Islet of Langerhans (tissue), 1 donor: ENCODE measurements at regions not wholly inside any gene's neighbourhood (a gene's known extent, or its start where the extent isn't known, plus 50 kb on each side); places are given as distances from the start of the nearest gene placed in this dataset.
"Not testable (repeated sequence)": the region's sequence is repeated elsewhere in the genome, so short reads cannot be mapped to it uniquely, and the experiment has no call there.

Experiments used
- FAIRE-seq: peaks from one replicate; lab custom pipeline; 2011; peaks lifted over from hg19 to GRCh38; lab: Jason Lieb, UNC

DNA sequence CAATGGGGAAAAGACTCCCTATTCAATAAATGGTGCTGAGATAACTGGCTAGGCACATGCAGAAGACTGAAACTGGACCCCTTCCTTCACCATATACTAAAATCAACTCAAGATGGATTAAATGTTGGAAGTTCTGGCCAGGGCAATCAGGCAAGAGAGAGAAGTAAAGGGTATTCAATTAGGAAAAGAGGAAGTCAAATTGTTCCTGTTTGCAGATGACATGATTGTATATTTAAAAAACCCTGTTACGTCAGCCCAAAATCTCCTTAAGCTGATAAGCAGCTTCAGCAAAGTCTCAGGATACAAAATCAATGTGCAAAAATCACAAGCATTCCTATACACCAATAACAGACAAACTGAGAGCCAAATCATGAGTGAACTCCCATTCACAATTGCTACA lies 1739.4 kb downstream of the PCDH9 start:
- FAIRE-seq = not testable (repeated sequence)

GRCh38 chr13:65488606-65489005 lies 1741.5 kb downstream of the PCDH9 start:
- no peak for FAIRE-seq

- no peak for FAIRE-seq
Observed at GRCh38 chr13:65479692-65480091, 1750.4 kb downstream of the PCDH9 start.

- FAIRE-seq = no peak
Observed at GRCh38 chr13:65473196-65473595, 1756.9 kb downstream of the PCDH9 start.

- no peak for FAIRE-seq
Observed at GRCh38 chr13:65472336-65472735, 1757.8 kb downstream of the PCDH9 start.

DNA sequence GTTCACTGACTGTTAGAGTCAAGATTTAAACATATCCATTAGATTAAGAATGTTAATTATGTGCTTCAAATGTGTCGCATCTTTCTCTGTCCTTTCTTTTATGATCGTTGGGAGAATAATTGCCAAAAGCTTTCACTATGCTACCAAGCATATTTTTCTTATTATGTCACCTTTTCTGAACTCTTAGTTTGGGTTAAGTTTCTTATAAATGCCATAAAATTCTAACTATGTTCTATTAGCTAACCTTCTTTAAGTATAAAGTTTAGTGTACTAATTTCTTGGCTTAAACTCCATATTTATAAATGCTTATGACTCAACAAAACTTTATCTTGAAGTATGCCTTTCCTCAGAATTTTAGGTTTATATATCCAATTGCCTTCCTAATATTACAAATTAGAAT lies 1759.4 kb downstream of the PCDH9 start:
- FAIRE-seq = no peak

- FAIRE-seq = no peak
Observed at GRCh38 chr13:65468628-65469027, 1761.5 kb downstream of the PCDH9 start.

DNA sequence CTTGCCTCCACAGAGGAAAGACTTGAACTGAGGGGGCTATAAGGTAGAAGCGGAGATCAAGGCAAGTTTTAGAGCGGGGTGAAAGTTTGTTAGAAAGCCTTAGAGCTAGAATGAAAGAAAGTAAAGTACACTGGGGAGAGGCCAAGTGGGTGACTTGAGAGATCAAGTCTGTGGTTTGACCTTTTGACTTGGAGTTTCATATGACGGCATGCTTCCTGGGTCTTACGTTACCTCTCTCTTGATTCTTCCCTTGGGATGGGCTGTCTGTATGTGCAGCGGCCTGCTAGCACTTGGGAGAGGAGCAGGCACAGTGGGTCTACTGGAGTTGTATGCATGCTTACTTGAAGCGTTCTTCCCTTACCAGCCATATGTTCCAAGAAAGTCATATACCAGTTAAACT lies 1768.5 kb downstream of the PCDH9 start:
- FAIRE-seq = no peak

GRCh38 chr13:65460136-65460535 lies 1770.0 kb downstream of the PCDH9 start:
- no peak for FAIRE-seq

GRCh38 chr13:65456150-65456912 lies 1773.8 kb downstream of the PCDH9 start:
- no peak for FAIRE-seq

DNA sequence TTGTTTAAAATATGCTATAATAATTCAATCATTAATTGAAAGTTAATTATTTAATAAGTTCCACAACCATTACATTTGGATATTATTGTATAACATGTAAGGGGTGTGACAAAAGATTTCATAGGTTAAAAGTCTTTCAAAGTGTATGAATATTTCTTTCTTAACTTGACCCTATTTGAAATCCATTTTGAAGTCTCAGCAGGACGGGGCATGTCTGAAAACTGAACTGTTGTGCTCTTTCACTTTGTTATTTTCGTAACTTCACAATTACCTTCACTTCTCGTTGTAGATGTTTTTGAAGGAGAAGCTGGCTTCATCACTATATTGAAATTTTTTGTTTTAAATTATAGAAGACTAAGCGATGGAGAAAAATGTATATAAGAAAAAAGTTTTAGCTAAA lies 1775.7 kb downstream of the PCDH9 start:
- FAIRE-seq = no peak

GRCh38 chr13:65453982-65454381 lies 1776.2 kb downstream of the PCDH9 start:
- FAIRE-seq = no peak

DNA sequence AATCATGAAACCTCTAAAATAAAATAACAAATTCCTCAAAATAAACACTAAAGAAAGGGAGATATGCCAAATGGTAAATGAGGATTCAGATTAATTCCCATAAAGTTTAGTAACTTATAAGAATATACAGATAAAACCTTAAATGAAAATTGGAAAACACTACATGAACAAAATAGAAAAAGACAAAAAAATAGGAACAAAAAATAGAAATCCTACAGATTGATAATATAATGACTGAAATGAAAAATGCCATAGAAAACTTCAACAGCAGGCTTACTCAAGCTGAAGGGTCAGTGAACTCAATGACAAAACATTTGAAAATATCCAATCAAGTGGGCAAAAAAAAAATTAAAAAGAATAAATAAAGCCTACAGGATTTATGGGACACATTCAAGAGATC lies 1784.8 kb downstream of the PCDH9 start:
- FAIRE-seq = no peak

DNA sequence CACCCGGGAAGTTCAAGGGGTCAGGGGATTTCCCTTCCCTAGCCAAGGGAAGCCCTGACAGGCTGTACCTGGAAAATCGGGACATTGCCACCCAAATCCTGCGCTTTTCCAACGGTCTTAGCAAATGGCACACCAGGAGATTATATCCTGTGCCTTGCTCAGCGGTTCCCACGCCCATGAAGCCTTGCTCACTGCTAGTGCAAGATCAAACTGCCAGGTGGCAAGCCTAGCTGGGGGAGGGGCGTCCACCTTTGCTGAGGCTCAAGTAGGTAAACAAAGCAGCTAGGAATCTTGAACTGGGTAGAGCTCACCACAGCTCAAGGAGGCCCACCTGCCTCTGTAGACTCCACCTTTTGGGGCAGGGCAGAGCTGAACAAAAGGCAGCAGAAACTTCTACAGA lies 1794.5 kb downstream of the PCDH9 start:
- FAIRE-seq = no peak

DNA sequence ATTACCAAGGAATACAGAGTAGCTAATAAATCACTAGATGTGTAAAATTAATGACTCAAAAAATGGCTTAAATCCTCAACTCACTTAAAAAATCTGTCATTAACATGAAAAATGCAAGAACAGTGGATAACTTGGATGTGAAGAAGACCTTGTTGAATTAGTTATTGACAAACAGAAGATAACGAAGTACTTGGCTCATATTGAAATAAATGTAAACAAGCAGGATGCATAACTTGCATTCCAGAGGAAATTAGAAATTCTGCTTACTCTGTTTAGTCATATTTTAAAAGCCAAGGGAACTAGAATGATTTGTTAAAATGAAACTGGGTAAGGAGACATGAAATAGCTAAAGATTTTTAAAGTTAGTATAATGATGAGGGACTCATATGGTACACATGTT lies 1812.2 kb downstream of the PCDH9 start:
- no peak for FAIRE-seq

DNA sequence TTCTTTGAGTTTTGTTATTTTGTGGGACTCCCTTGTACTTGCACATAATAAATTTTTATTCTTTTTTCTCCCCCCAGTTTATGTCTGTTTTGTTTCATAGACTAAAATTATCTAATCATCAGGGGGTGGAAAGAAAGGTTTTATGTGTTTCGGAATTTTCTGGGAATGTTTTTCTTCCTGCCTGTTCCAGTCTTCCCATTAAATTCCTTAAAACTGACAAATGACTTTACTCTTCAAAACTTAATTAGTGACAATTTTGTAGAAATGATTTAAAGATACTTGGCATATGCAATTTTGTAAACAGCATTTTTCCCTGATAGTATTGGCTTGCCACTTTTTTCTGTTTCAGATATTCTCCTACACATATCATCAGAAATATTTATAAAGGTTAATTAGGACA lies 1813.4 kb downstream of the PCDH9 start:
- FAIRE-seq = no peak

DNA sequence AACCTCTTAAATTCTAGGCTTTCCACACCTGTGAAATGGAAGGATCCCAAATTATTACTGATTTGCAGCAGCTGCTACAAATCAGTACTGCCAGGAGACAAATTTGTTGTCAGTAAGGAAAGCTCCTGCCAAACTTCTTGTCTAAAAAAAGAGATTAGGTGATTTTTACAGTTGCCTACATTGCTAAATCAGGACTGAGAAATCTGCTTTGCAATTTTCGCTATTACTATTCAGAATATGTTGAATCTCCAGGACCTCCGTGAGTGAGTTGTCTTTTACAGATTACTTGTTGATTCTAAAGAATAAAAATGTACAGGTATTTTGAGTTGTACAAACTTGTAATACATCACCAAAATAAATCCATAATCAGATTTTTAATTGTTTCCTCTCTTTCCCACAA lies 1815.9 kb downstream of the PCDH9 start:
- no peak for FAIRE-seq

- FAIRE-seq = no peak
Observed at GRCh38 chr13:65411521-65411920, 1818.6 kb downstream of the PCDH9 start.

- FAIRE-seq = no peak
Observed at GRCh38 chr13:65410791-65411190, 1819.3 kb downstream of the PCDH9 start.

DNA sequence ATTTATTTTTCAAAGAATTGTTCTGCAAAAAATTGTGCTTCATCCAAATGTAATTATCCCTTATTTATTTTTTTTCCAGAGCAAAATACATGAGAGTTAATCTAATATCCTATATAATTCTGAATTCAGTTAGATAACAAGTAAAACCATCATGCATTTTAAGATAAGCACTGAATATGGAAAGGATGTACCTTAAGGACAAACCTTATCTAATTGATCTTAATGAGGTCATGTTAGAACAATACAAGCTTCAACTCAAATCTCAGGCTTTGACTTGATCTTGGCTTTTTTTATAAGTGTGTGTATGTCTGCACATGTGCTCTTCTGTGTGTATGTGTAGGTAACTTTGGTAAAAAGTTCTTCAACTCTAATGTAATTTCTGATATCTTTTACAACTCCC lies 1828.8 kb downstream of the PCDH9 start:
- no peak for FAIRE-seq

- FAIRE-seq = no peak
Observed at GRCh38 chr13:65400702-65401101, 1829.4 kb downstream of the PCDH9 start.

DNA sequence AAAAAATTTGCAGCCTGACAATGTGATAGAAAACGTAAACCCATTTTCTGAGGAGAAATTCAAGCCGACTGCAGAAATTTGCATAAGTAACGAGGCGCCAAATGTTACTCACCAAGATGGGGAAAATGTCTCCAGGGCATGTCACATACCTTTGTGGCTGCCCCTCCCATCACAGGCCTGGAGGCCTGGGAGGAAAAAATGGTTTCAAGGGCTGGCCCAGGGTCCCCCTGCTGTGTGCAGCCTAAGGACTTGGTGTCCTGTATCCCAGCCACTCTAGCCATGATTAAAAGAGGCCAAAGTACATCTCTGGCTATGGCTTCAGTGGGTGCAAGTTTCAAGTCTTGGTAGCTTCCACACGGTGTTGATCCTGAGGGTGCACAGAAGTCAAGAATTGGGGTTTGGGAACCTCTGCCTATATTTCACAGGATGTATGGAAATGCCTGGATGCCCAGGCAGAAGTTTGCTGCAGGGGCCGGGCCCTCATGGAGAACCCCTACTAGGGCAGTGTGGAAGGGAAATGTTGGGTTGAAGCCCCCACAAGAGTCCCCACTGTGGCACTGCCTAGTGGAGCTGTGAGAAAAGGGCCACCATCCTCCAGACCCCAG lies 1842.3 kb downstream of the PCDH9 start:
- no peak for FAIRE-seq

DNA sequence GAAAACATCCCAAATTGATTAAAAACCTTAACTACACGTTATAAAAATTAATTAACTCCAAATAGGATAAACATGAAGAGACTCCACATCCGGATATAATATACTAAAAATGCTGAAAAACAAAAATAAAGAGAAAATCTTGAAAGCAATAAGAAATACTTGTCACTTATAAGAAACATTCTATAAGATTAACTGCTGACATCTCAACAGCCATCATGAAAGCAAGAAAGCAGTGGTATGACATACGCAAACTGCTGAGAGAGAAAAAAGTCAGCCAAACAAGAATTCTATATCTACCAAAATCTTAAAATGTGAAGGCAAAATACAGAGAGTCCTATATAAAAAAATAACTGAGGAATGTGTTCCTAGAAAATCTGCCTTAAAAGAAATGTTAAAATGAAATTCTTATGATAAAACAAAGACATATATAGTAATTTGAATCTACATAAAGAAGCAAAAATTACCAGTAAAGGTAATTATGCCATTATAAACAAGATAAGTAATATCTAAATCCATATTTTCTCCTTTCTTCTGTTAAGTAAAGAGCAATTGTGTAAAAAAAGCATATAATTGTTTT lies 1851.1 kb downstream of the PCDH9 start:
- FAIRE-seq = no peak

DNA sequence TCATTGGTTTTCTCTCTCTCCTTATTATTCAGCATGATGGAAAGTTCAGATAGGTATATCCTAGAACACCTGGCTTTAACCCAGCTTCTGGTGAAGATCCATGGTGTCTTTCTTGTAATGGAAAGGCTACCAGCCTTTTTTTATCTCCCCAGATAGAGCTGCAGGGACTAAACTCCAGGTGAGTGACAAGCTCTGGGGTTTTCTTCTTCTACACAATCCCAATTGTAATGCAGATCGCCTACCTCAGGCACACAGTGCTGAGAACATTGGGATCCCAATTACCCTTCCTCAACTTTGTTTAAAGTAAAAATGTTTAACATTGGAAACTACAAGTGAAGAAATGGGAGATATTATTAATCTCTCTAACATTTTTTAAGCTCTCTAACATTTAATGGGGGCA lies 1851.7 kb downstream of the PCDH9 start:
- no peak for FAIRE-seq
